ENCODE measurements at regions not wholly inside any gene's neighbourhood (a gene's known extent, or its start where the extent isn't known, plus 50 kb on each side); places are given as distances from the start of the nearest gene placed in this dataset.

GRCh38 chr14:103206836-103207387 lies 83.7 kb downstream of the TNFAIP2 start:
- no peak for DNase-seq (ENCODE audit: low read depth)

- no peak for DNase-seq (ENCODE audit: low read depth)
Measured at GRCh38 chr14:103207388-103208072, 84.3 kb downstream of the TNFAIP2 start.

GRCh38 chr14:103209054-103209453 lies 85.8 kb downstream of the TNFAIP2 start:
- DNase-seq (ENCODE audit: low read depth): no peak

- no peak for DNase-seq (ENCODE audit: low read depth)
Measured at GRCh38 chr14:103209506-103209905, 86.2 kb downstream of the TNFAIP2 start.

GRCh38 chr14:103213331-103213730 lies 90.1 kb downstream of the TNFAIP2 start:
- no peak for DNase-seq (ENCODE audit: low read depth)

- DNase-seq (ENCODE audit: low read depth): no peak
Measured at GRCh38 chr14:103214461-103214958, 91.2 kb downstream of the TNFAIP2 start.

- no peak for DNase-seq (ENCODE audit: low read depth)
Measured at GRCh38 chr14:103216399-103216798, 93.1 kb downstream of the TNFAIP2 start.

GRCh38 chr14:103216857-103217256 lies 93.6 kb downstream of the TNFAIP2 start:
- no peak for DNase-seq (ENCODE audit: low read depth)

- DNase-seq (ENCODE audit: low read depth): no peak
Measured at GRCh38 chr14:103217538-103217937, 94.3 kb downstream of the TNFAIP2 start.

GRCh38 chr14:103220134-103220981 lies 97.1 kb downstream of the TNFAIP2 start:
- no peak for DNase-seq (ENCODE audit: low read depth)

- no peak for DNase-seq (ENCODE audit: low read depth)
Measured at GRCh38 chr14:103220982-103221641, 97.9 kb downstream of the TNFAIP2 start.

- DNase-seq (ENCODE audit: low read depth): no peak
Measured at GRCh38 chr14:103221781-103222358, 98.6 kb downstream of the TNFAIP2 start.

- no peak for DNase-seq (ENCODE audit: low read depth)
Measured at GRCh38 chr14:103223818-103224352, 100.6 kb downstream of the TNFAIP2 start.

- no peak for DNase-seq (ENCODE audit: low read depth)
Measured at GRCh38 chr14:103225062-103225461, 101.8 kb downstream of the TNFAIP2 start.

- DNase-seq (ENCODE audit: low read depth): no peak
Measured at GRCh38 chr14:103225476-103225875, 102.2 kb downstream of the TNFAIP2 start.

GRCh38 chr14:103227094-103227768 lies 104.0 kb downstream of the TNFAIP2 start:
- DNase-seq (ENCODE audit: low read depth): no peak

GRCh38 chr14:103228076-103228806 lies 105.0 kb downstream of the TNFAIP2 start:
- DNase-seq (ENCODE audit: low read depth): no peak

GRCh38 chr14:103228866-103229265 lies 105.2 kb upstream of the EIF5 start:
- no peak for DNase-seq (ENCODE audit: low read depth)

GRCh38 chr14:103230021-103230420 lies 104.0 kb upstream of the EIF5 start:
- no peak for DNase-seq (ENCODE audit: low read depth)
